NCI-H187 treated with DMSO at 0.1 percent for 48 hours (cell line): ENCODE measurements at regions not wholly inside any gene's neighbourhood (a gene's known extent, or its start where the extent isn't known, plus 50 kb on each side); places are given as distances from the start of the nearest gene placed in this dataset.

Source experiments
- DNase-seq: peaks from one replicate; lab custom pipeline; 2025; lab: John Stamatoyannopoulos, UW

DNA sequence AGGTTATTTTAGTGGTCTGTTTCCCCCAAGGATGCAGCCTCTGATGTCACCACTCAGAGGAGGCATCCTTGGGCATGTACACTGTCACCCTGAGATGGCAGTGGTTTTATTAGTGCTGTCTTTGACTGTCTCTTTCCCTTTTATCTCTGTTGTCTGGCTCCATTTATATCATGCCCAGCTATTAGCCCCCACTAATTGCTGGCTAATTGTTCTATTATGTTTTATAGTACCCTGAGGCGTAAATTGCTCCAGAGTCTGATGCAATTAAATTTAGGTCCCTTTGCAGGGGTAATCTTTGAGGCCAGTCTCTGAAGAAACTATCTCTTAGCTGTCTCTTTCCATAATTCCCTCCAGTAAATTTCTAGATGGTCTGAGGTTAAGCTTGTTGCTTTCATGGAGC is 301.0 kb upstream of the KLHL29 start:
- no peak for DNase-seq

DNA sequence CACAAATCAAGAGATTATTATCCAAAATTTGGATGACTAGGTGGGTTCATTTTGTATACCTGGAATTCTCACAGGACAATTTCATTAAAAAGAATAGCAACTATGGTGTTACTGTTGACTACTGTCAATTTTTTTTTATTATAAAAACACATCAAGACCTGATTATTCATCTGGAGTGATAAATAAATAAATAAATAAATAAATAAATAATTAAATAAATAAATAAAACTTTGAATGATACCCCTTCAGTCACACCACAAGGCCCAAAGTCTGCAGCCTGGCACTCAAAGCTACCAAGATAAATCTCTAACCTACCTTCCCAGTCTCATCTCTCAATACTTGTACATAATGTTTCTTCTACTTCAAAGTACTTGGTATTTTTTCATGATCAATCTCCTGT is 294.0 kb upstream of the KLHL29 start:
- no peak for DNase-seq

DNA sequence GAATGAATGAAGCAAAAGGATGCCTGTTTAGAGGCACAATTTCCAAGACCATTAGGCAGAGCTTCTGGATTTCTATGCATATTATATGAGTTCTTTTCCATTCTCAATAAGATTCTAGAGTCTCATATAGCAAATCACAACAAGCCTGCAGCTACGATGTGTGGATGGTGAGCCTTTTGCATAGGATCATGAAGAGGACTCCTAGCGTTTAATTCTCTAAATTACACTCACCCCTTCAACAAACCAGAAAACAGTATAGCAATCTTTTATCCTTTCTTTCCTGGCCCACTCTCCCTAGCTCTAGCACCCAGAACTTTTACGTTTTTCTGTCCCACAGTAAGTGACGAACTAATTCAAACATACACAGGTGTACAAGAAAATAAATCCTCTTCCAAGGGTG is 293.1 kb upstream of the KLHL29 start:
- DNase-seq = no peak

DNA sequence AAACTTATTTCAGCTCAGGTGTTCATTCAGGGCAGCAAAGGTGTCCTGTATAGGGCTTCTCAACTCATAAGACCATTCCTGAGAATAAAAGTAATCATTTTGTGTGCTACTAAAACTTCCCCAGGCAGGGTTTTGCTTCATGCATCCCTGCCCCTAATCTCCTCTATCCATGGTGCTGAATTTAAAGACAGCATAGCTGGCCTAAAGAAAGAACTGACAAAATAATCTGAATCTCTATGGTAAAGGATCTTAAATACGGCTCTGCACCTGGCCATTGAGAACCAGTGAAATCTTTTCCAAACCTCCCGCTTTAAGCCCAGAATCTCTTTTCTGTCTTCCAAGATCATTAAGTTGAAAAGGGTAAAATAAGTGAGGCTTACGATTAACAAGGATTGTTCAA is 292.1 kb upstream of the KLHL29 start:
- no peak for DNase-seq

DNA sequence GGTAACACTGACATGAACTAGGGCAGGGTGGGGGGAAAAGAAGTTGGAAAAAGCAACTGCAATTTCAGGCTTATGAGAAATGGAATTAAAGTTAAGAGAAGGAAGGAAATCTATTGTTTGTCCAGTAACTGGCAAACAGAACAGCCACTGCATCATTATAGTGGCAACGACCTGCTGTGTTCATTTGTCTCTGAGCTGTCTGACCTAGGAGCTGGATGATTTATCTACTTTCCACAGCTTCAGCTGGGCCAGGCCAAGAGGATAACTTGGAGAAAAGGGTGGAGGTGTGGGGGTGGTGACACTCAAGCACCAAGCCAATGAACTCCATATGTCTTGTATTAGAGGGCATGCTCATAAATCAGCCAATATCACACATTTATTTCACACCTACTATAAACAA is 291.5 kb upstream of the KLHL29 start:
- no peak for DNase-seq

DNA sequence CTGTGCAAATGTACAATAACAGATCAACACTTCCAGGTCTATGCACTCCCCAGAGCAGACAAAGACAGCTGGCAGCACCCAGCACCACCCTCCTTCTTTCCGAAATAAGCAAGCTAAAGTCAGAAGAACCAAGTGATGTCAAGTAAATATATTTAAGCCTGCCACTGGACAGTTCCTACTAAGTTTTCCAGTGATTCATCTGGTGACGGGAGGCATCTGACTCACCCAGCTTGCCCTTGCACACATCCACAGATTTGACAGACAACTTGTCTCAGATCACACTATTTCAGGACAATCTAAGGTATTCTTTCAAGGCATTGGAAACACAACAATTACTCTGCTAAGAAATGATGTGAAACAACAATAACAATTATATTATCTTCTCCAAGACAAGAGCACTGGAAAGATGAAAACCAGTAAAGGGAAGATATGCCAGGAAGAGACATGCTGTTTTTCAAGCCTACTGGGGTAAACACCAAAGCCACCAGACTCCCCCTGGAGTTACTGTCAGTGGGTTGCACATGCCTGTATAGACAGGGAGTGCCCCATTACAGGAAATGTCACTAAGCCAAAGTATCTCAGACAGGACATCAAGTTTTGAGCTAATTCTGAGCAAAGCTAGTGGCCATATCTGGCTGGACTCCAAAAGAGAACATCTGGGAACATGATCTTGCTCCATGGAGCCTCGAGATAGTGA is 287.9 kb upstream of the KLHL29 start:
- no peak for DNase-seq

DNA sequence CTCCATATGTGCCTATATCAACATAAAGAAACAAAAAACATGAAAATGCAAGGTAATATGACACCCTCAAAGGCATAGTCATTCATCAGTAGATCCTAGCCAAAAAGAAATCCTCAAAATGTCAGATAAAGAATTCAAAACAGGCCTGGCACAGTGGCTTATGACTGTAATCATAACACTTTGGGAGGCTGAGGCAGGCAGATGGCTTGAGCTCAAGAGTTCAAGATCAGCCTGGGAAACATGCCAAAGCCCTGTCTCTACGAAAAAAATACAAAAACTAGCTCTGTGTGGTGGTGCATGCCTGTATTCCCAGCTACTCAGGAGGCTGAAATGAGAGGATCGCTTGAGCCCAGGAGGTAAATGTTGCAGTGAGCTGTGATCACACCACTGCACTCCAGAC is 284.6 kb upstream of the KLHL29 start:
- no peak for DNase-seq

DNA sequence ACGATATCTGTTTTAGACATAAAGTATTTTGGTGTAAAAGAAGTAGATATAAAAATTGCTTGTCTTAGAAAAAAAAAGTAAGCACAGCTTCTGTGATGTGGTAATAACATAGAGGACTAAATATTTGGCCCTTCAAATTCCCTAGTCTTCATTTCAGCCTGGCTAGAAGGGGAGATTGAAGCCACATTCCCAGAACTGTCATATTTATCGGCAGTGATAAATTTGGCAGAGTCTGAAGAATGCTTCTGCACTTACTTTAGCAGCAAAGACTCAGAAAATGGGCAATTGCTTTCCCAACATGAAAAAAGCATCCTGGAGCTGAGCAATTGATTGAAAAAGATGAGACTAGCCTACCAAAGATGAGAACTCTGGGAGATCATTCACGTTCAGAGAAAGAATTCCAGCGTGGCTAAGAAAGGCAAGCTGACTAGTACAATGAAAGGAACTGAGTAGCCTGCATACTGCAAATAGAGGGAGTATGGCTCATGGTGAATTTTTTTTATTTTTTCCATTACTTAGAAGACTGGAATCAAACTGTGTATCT is 278.7 kb upstream of the KLHL29 start:
- DNase-seq = no peak

DNA sequence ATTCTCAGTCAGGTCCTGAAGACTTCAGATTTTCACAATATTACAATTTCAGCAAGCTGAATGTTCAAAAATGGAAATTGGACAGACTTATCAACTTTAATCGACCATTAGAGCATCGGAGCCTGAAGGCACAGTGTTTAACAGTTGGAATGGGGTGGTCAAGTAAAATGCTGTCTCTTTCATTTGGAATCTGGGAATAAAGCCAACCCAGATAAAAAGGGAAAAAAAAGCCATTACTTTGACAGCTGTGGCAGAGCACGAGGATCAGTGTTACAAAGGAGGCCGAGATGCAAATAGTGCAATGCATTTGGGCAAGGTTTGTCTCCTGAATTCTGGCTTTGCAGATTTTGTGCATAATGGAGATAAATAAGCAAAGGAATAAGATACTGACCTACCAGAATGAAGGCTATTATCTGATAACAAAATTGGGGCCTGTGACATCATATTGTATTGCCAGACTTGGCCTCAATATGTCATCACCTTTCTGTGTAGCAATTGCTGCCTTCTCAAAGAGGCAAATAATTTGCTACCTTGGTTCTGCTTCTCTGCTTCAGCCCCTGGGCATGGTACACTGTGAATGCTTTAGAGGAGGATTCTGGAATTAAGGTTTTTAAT is 277.5 kb upstream of the KLHL29 start:
- no peak for DNase-seq

DNA sequence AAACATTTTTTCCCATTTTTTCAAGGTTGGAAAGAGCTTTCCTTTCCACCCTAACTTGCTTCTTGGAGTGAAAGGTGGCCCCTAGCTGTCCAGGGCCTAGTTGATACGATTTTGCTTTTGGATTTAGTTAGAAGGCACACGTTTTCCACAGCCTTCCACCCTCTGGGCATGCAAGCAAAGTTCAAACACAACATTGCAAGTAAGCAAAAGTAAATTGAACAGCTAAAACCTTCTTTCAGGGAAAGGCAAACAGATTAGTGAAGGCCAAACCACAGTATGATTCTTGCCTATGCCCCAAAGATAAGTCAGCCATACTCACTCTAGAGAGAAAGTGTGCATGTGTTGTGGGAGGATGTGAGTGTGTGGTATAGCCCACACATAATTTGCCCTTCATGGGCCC is 273.7 kb upstream of the KLHL29 start:
- no peak for DNase-seq

DNA sequence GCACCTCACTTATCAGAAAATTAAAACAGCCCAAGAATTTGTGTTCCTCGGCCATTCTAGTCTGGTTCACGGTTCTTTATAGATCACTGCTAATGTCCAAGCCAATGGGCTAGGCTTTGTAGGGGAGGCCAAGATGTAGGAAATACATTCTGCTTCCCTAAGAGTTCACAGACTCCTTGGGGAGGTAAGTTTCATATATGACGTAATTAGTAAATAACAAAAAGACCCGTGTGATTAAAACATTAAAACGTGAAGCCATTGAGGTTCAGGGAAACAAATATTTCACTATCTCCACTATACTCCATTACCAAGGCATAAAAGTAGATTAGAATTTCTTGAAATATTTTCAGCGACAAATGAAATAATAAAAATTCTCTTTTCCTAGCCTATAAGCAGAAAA is 272.5 kb upstream of the KLHL29 start:
- no peak for DNase-seq

DNA sequence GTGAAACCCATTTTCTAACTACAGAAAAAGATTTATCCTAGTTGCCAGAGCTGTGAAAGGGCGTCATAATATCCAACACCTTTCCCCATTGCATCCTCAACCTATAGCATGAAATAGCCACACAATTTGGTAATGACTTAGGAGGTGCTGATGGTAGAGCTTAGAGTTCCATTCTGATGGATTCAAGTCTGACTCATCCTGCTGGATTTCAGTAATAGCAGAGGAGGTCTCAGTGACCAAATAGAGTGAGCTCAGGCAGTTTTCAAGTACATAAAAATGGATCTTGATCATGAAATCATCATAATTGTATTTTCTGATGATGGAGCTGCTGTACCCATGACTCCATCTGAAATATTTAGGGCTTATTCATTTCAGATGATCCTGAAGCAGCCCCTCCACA is 270.7 kb upstream of the KLHL29 start:
- no peak for DNase-seq

DNA sequence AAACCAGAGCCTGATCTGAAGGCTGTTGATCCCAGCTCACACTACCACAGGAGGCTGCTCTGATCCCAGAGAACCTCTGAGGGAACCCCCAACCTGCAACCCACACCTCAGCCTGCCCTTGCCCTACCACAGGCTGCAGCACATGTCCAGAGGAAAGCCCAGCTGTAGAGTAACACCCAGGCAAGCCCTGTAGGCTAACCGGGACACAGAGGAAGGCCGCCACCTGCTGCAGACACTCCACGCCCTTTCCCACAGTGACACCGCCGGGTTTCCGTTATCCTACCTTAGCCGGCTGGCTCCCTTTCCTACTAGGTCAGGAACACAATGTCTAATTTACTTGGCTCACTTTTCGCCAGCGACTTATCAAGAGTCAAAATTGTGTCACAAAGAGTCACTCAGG is 266.7 kb upstream of the KLHL29 start:
- no peak for DNase-seq

DNA sequence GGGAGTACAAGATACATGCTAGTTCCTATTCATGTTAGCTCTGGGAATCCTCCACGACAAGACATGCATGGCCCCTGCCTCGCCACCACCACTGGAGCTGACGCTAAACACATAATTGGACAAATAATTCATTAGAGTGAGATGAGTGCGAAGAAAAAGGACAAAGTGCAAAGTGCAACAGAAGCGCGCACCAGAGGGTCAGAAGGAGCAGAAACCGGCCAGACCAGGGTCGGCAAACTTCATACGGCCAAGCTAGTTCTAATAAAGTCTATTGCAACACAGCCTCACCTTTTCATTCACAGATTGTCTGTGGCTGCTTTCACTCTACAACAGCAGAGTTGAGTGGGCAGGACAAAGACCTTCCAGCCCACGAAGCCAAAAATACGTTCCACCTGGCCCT is 266.1 kb upstream of the KLHL29 start:
- no peak for DNase-seq

DNA sequence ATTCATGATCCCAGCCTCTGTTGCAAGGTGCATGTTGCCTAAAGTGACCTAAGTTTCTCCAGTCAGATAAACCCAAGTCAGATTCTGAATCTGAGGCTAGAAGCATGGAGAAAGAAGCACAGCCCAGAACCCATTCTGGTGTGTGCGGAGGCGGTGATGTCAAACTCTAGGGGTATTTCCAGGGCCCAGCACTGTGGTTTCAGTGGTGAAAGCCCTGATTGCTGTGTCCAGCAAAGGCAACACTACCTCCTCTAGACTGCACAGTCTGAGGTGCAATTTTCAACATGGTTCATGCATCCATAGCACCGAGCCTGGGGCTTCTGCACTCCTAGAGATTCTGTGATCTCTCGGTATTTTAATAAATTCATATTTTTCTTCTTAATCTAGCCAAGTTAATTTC is 264.8 kb upstream of the KLHL29 start:
- DNase-seq = no peak

DNA sequence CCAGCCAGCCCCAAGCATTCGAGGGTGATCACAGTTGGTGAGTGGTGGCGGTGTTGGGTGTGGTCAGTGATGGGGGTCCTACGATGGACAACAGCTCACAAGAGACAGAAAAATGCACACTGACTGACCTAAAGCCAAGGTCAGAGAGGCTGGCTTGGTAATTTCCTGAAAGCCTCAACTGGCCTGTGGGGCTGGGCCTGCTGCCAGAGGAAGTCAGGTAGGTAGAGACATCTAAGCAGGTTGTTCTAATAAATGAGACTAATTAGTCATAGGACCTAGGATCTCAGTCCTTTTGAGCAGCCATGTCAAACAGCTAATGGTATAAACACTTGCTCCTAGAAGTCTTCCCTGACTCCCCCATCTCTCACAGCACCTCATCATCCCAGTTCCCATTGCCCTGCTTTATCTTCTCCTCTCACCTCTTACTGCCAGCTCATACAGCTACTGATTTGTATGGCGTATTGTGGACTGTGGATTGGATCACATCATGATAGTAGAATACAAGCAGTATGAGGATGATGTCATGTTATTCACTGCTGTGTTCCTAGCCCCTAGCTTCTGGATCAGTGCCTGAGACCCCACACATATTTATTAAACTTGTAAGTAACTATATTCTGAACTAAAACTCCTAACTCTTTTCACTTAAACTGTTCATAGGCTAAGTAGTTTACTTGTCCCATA is 262.9 kb upstream of the KLHL29 start:
- no peak for DNase-seq

DNA sequence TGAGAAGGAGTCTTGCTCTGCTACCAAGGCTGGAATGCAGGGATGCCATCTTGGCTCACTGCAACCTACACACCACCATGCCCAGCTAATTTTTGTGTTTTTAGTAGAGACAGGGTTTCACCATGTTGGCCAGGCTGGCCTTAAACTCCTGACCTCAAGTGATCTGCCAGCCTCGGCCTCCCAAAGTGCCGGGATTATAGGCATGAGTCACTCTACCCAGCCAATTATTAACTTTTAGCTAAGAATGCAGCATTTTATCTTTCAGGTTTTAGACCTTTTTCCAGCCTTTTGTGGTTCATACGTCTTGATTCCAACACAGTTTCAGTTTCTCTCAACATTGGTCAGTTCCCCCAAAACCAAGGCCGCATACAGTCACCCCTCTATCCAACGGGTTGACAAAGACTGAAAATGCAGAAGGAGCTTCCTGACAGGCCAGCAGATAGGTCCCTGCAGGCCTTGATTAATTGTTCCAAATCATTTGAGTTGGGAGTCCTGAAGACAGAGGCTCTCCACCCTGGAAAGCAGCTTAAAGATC is 262.2 kb upstream of the KLHL29 start:
- no peak for DNase-seq

DNA sequence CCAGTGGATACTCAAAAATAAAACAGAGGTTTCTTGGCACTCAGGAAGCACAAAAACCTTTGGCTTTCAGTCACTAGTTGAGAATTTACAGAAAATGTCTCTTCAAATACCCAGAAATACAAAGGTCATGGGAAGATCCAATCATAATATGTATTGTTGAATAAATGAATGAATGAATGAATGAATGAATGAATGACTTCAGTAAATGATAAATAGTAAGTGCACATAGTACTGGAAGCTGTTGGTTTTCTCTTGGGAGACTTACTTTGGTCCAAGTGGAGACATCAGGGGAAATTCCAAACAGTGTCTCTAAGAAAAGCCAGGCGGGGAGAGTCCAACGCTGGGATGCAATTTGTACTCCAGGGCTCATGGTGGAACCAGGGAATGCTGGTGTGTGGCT is 261.3 kb upstream of the KLHL29 start:
- no peak for DNase-seq

DNA sequence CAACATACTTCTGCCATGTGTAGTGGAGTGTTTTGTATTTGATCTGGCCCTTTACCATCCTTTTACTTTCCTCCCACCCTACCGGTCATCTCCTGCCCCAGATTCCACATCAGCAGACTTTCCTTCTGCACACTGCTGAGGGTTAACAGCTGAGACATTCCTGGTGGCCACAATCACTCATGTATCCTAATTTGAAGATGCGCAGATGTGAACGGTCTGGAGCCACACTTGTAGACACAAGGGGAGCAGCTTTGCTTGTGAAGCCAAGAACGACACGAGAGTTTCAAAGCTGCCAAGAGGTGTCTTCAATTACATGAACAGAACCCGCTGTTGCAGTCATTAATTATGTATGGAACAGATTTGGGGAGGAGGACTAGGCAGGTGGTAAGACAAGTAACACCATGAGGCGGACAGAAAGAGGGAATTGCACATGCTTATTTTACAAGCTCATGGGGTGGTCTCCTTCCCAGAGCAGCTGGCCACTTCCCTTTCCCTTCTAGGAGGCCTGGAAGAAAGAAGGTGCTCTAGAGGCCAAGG is 260.7 kb upstream of the KLHL29 start:
- no peak for DNase-seq

DNA sequence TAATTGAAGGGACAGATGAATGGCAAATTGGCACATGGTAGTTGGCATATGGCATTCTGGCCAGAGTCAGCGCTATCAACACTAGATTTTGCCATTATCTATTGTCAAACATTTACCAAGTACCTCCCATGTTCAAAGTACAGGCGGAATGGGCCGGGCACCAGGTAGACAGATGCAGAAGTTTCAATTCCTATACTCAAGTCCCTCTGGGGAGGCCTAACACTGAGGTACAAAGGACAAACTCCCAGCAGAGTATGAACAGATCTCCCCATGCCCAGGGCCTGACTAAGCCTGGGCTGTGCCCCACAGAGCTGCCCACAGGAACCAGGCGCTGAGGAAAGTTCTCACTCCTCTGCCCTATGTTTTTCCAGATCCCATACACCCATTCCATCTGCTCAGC is 257.5 kb upstream of the KLHL29 start:
- no peak for DNase-seq

DNA sequence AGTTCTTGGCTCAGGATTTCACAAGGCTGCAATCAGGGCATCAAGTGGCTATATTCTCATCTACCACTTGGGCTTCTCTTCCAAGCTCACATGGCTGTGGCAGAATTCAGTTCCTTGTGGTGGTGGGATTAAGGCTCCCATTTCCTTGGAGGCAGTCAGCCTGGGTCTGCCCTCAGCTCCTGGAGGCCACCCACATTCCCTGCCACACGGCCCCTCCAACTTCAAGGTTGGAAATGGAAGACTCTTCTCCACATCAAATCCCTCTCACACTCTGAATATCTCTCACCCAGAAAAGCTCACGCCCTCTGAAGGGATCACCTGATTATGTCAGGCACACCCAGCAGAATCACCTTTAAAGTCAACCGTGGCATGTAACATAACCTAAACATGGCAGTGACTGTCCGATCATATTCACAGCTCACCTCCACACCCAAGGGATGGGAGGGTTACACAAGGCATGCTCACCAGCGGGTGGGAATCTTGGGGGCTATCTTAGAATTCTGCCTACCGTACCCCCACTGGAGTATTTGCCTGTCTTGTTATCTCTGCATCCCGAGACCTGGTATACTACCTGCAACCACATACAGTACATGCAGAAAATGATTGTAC is 256.2 kb upstream of the KLHL29 start:
- DNase-seq = no peak

DNA sequence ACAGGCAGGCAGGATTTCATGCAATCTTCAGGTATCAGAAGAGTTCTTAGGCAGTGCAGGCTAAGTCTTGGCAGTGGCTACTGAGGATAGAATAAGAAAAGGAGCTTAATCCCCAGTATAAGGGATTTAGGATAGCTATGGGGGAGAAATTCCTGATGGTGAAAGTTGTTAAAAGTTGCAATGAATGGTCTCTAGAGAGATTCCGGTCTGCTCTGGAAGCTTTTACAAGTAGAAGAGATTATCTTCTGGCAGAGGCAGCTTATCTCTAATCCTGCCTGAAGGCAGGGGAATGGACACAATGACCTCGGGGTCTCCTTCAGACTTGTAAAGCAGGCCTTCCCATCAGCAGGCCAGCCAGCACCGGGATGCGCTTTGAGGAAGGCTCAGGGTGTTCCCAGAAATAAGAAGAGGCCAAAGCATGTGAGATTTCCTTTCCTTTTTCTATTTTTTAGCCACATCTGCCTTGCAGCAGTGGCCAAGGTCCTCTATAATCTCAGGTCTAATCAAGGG is 253.9 kb upstream of the KLHL29 start:
- DNase-seq = no peak
